ENCODE measurements at regions not wholly inside any gene's neighbourhood (a gene's known extent, or its start where the extent isn't known, plus 50 kb on each side); places are given as distances from the start of the nearest gene placed in this dataset.

- no peak overlapping the region for H2AFZ ChIP-seq
- H3K27ac ChIP-seq, result no peak overlapping the region
- no peak overlapping the region for H3K4me3 ChIP-seq (ENCODE audit: low read depth, low read length)
- H3K79me2 ChIP-seq, result no peaks in the 10 kb centered on the region
- no peak overlapping the region for H3K4me2 ChIP-seq (ENCODE audit: low read length)
- H3K36me3 ChIP-seq (ENCODE audit: control insufficient read depth, insufficient read depth, low read length), result no peaks in the 10 kb centered on the region
- no peak for TF ChIP-seq CTCF (IDR thresholded peaks at IDR 0.05)
- H3K27me3 ChIP-seq (ENCODE audit: control insufficient read depth, insufficient read depth, low read length), result no peaks in the 10 kb centered on the region
- peaks cover 3% of the 10 kb centered on the region for H3K9me3 ChIP-seq (ENCODE audit: control insufficient read depth, low read length)
- H3K4me1 ChIP-seq, result no peaks in the 10 kb centered on the region
- no peak overlapping the region for H3K9ac ChIP-seq
Measured at GRCh38 chr3:40793730-40794129, 269.0 kb downstream of the ZNF621 start.

GRCh38 chr3:40800343-40800742 is 275.6 kb downstream of the ZNF621 start:
- no peaks in the 10 kb centered on the region for H3K79me2 ChIP-seq
- no peaks in the 10 kb centered on the region for H3K4me1 ChIP-seq
- H3K9ac ChIP-seq, result no peak overlapping the region
- H2AFZ ChIP-seq, result no peak overlapping the region
- H3K4me2 ChIP-seq (ENCODE audit: low read length), result no peak overlapping the region
- no peak for TF ChIP-seq CTCF (IDR thresholded peaks at IDR 0.05)
- H3K9me3 ChIP-seq (ENCODE audit: control insufficient read depth, low read length), result no peaks in the 10 kb centered on the region
- no peaks in the 10 kb centered on the region for H3K36me3 ChIP-seq (ENCODE audit: control insufficient read depth, insufficient read depth, low read length)
- no peaks in the 10 kb centered on the region for H3K27me3 ChIP-seq (ENCODE audit: control insufficient read depth, insufficient read depth, low read length)
- no peak overlapping the region for H3K27ac ChIP-seq
- no peak overlapping the region for H3K4me3 ChIP-seq (ENCODE audit: low read depth, low read length)

GRCh38 chr3:40801284-40801741 is 276.6 kb downstream of the ZNF621 start:
- TF ChIP-seq CTCF (IDR thresholded peaks at IDR 0.05), result no peak
- Histone ChIP-seq H3K27me3 (ENCODE audit: control insufficient read depth, insufficient read depth, low read length) (no peaks in the 10 kb centered on the region), H3K27ac (no peak overlapping the region), H3K4me1 (no peaks in the 10 kb centered on the region), H3K9me3 (ENCODE audit: control insufficient read depth, low read length) (no peaks in the 10 kb centered on the region), H3K79me2 (no peaks in the 10 kb centered on the region), H3K4me2 (ENCODE audit: low read length) (no peak overlapping the region), H3K9ac (no peak overlapping the region), H3K36me3 (ENCODE audit: control insufficient read depth, insufficient read depth, low read length) (no peaks in the 10 kb centered on the region), H2AFZ (no peak overlapping the region), H3K4me3 (ENCODE audit: low read depth, low read length) (no peak overlapping the region)

- Histone ChIP-seq H2AFZ (no peak overlapping the region), H3K9ac (no peak overlapping the region), H3K27me3 (ENCODE audit: control insufficient read depth, insufficient read depth, low read length) (no peaks in the 10 kb centered on the region), H3K4me2 (ENCODE audit: low read length) (no peak overlapping the region), H3K79me2 (no peaks in the 10 kb centered on the region), H3K4me1 (no peaks in the 10 kb centered on the region), H3K4me3 (ENCODE audit: low read depth, low read length) (no peak overlapping the region), H3K9me3 (ENCODE audit: control insufficient read depth, low read length) (no peaks in the 10 kb centered on the region), H3K27ac (no peak overlapping the region), H3K36me3 (ENCODE audit: control insufficient read depth, insufficient read depth, low read length) (no peaks in the 10 kb centered on the region)
- no peak for TF ChIP-seq CTCF (IDR thresholded peaks at IDR 0.05)
Measured at GRCh38 chr3:40803311-40803710, 278.6 kb downstream of the ZNF621 start.

GRCh38 chr3:40805456-40805855 is 280.7 kb downstream of the ZNF621 start:
- Histone ChIP-seq H3K27ac (no peak overlapping the region), H3K36me3 (ENCODE audit: control insufficient read depth, insufficient read depth, low read length) (peaks cover 3% of the 10 kb centered on the region), H3K4me1 (no peaks in the 10 kb centered on the region), H3K9ac (no peak overlapping the region), H3K27me3 (ENCODE audit: control insufficient read depth, insufficient read depth, low read length) (no peaks in the 10 kb centered on the region), H3K9me3 (ENCODE audit: control insufficient read depth, low read length) (no peaks in the 10 kb centered on the region), H3K4me3 (ENCODE audit: low read depth, low read length) (no peak overlapping the region), H3K79me2 (no peaks in the 10 kb centered on the region), H3K4me2 (ENCODE audit: low read length) (no peak overlapping the region), H2AFZ (no peak overlapping the region)
- TF ChIP-seq CTCF (IDR thresholded peaks at IDR 0.05), result no peak
